Esophagus squamous epithelium (tissue), 4 donors: ENCODE measurements at regions not wholly inside any gene's neighbourhood (a gene's known extent, or its start where the extent isn't known, plus 50 kb on each side); places are given as distances from the start of the nearest gene placed in this dataset.

Experiments
- CTCF ChIP-seq, 6 experiments: fragments of 450-650 bp in 4 of 6; fragments of 200-600 bp in 2 of 6; sonication (generic) in 2 of 6; IDR thresholded peaks; one replicate each; pipeline ENCODE4 v1.5.1; 2016 to 2019; ENCODE audit warnings: antibody characterized with exemption in 6 of 6, mild to moderate bottlenecking in 4 of 6, moderate library complexity in 4 of 6
- POLR2A ChIP-seq, 4 donors: fragments of 450-650 bp; IDR thresholded peaks; one replicate each; pipeline ENCODE4 v1.6.1; 2017; ENCODE audit warnings: antibody characterized with exemption in 4 of 4, mild to moderate bottlenecking in 4 of 4, moderate library complexity in 3 of 4

GRCh38 chr7:57388761-57389160 lies 61.2 kb upstream of the ZNF716 start:
- TF ChIP-seq CTCF (IDR thresholded peaks at IDR 0.05) (no peak), POLR2A (IDR thresholded peaks at IDR 0.05) (no peak)
